ENCODE measurements at regions not wholly inside any gene's neighbourhood (a gene's known extent, or its start where the extent isn't known, plus 50 kb on each side); places are given as distances from the start of the nearest gene placed in this dataset.
A peak's percentile ranks its signal among the peaks of the same experiment; 100 is the strongest.
"Not testable (repeated sequence)": the region's sequence is repeated elsewhere in the genome, so short reads cannot be mapped to it uniquely, and the experiment has no call there.

- peaks cover 16% of the 10 kb centered on the region for H3K4me1 Mint-ChIP-seq
- ATAC-seq (ENCODE audit: low read depth) = no peak
- H3K27me3 Mint-ChIP-seq = no peaks in the 10 kb centered on the region
- H3K27ac Mint-ChIP-seq = no peak overlapping the region
- no peak for DNase-seq (ENCODE audit: low spot score in 2 of 2)
- no peak overlapping the region for H3K4me3 Mint-ChIP-seq
- H3K9me3 Mint-ChIP-seq = no peaks in the 10 kb centered on the region
- H3K36me3 Mint-ChIP-seq = no peaks in the 10 kb centered on the region
Observed at GRCh38 chr1:26626994-26627393, 68.8 kb upstream of the ARID1A start.

GRCh38 chr1:26627954-26628353 is 67.9 kb upstream of the ARID1A start:
- H3K27me3 Mint-ChIP-seq = no peaks in the 10 kb centered on the region
- H3K9me3 Mint-ChIP-seq = peaks cover 2% of the 10 kb centered on the region
- H3K4me1 Mint-ChIP-seq = peaks cover 19% of the 10 kb centered on the region
- ATAC-seq (ENCODE audit: low read depth) = peak; percentile 98
- peak overlapping the region; percentile 83 for H3K27ac Mint-ChIP-seq
- peaks cover 2% of the 10 kb centered on the region for H3K36me3 Mint-ChIP-seq
- H3K4me3 Mint-ChIP-seq = peak overlapping the region; percentile 8
- peak in 1 of 2 donors; percentile 11 for DNase-seq (ENCODE audit: low spot score in 2 of 2)

GRCh38 chr1:26630634-26631033 is 65.2 kb upstream of the ARID1A start:
- H3K4me3 Mint-ChIP-seq = no peak overlapping the region
- H3K4me1 Mint-ChIP-seq = peaks cover 19% of the 10 kb centered on the region
- no peak for DNase-seq (ENCODE audit: low spot score in 2 of 2)
- H3K27ac Mint-ChIP-seq = peak overlapping the region; percentile 89
- no peaks in the 10 kb centered on the region for H3K27me3 Mint-ChIP-seq
- ATAC-seq (ENCODE audit: low read depth) = no peak
- peaks cover 2% of the 10 kb centered on the region for H3K36me3 Mint-ChIP-seq
- peaks cover 2% of the 10 kb centered on the region for H3K9me3 Mint-ChIP-seq

GRCh38 chr1:26635800-26636199 is 60.0 kb upstream of the ARID1A start:
- H3K36me3 Mint-ChIP-seq; H3K4me3 Mint-ChIP-seq; H3K27ac Mint-ChIP-seq; ATAC-seq (ENCODE audit: low read depth); DNase-seq (ENCODE audit: low spot score in 2 of 2); H3K4me1 Mint-ChIP-seq; H3K27me3 Mint-ChIP-seq; H3K9me3 Mint-ChIP-seq: not testable (repeated sequence)

GRCh38 chr1:26645734-26646133 is 50.1 kb upstream of the ARID1A start:
- H3K36me3 Mint-ChIP-seq = no peaks in the 10 kb centered on the region
- H3K27ac Mint-ChIP-seq = no peak overlapping the region
- H3K4me3 Mint-ChIP-seq = no peak overlapping the region
- no peaks in the 10 kb centered on the region for H3K27me3 Mint-ChIP-seq
- ATAC-seq (ENCODE audit: low read depth) = no peak
- no peak for DNase-seq (ENCODE audit: low spot score in 2 of 2)
- H3K4me1 Mint-ChIP-seq = no peaks in the 10 kb centered on the region
- no peaks in the 10 kb centered on the region for H3K9me3 Mint-ChIP-seq
